ENCODE measurements at regions not wholly inside any gene's neighbourhood (a gene's known extent, or its start where the extent isn't known, plus 50 kb on each side); places are given as distances from the start of the nearest gene placed in this dataset.

DNA sequence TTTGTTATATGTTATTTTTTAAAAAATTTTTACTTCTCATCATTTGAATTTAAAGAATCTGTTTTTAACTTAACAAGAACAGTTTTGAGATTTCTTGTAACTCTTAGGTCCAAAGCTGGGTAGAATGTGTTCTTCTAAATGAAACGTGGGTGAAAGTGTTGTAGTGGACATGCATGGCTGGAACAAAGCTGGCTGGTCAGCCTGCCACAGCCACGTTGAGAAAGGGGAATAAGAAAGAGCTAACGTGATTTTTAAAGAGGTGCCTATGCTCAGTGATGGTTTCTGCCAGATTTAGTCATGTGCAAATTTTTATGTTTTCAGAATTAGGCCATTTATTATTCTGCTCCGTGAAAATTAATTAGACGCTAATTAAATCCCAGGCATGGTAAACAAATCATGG lies 203.9 kb upstream of the COL3A1 start:
- no peak for DNase-seq (ENCODE audit: low spot score)
- Histone ChIP-seq H3K27ac (ENCODE audit: extremely low read length, insufficient read depth, low read length) (no peak overlapping the region), H3K9me3 (ENCODE audit: low read length) (no peaks in the 10 kb centered on the region), H3K27me3 (ENCODE audit: control insufficient read depth in 1 of 2, insufficient read depth in 2 of 2, low read length in 2 of 2) (no peaks in the 10 kb centered on the region), H2AFZ (ENCODE audit: low read length) (no peak overlapping the region), H3K4me2 (ENCODE audit: low read depth, low read length) (no peak overlapping the region), H3K79me2 (ENCODE audit: insufficient read depth, low read length) (no peaks in the 10 kb centered on the region), H3K4me1 (ENCODE audit: insufficient read depth, low read length) (no peaks in the 10 kb centered on the region), H4K20me1 (ENCODE audit: insufficient read depth, low read length) (no peaks in the 10 kb centered on the region), H3K9ac (ENCODE audit: insufficient read depth, low read depth, low read length) (no peak overlapping the region), H3K4me3 (replicated peaks in 1 of 3; ENCODE audit: insufficient read depth in 1 of 3, low read depth in 2 of 3, low read length in 3 of 3) (no peak overlapping the region), H3K36me3 (replicated peaks in 1 of 2; ENCODE audit: control insufficient read depth in 1 of 2, insufficient read depth in 2 of 2, low read length in 2 of 2) (no peaks in the 10 kb centered on the region)
- BruUV-seq (replicated peaks) = no TSS peak
- TF ChIP-seq TOE1 (CRISPR knock-in tag; IDR thresholded peaks at IDR 0.05) (no peak), ZNF839 (CRISPR knock-in tag; IDR thresholded peaks at IDR 0.05; ENCODE audit: borderline replicate concordance) (no peak), JUND (CRISPR knock-in tag; IDR thresholded peaks at IDR 0.05) (no peak), PTBP1 (IDR thresholded peaks at IDR 0.05; ENCODE audit: low read depth, low read length, poor library complexity, severe bottlenecking) (no peak), HOXA9 (CRISPR knock-in tag; IDR thresholded peaks at IDR 0.05; ENCODE audit: borderline replicate concordance) (no peak), NFE2L2 (IDR thresholded peaks at IDR 0.05; ENCODE audit: low read length) (no peak), ZNF644 (CRISPR knock-in tag; IDR thresholded peaks at IDR 0.05; ENCODE audit: low read depth) (no peak)
- intact Hi-C loops (cut with micrococcal nuclease; ENCODE audit: unreplicated experiment) (no loop called here), in situ Hi-C loops (cut with HindIII; ENCODE audit: extremely low pct_ligation_motif_present, low pct_unique_long_range_greater_than_20kb) (loop anchor here (25.0 kb wide), 1 partner anchor 642 kb away; no protein-coding TSS in a partner anchor)
- POLR2A ChIA-PET = no interaction called here
- WGBS (ENCODE audit: low lambda C conversion rate) = 25% methylated on average over 5 of the region's 5 CpGs
- ATAC-seq = no peak
- CTCF ChIA-PET (ENCODE audit: low intra/inter-chr PET ratio, low total read pairs) = no interaction called here
- FAIRE-seq = no peak

DNA sequence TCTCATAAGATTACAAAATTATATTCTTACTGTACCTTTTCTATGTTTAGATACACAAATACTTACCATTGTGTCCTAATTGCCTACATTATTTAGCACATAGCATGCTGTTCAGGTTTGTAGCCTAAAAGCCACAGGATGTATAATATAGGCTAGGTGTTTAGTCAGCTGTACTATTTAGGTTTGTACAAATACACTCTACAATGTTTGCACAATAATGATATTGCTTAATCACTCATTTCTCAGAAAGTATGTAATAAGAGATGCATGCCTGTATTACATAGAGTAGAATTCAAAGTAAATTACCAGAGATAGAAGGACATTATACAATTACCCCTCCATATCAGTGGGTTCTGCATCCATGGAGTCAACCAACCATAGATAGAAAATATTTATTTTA lies 201.1 kb upstream of the COL3A1 start:
- no peak overlapping the region for H3K4me2 ChIP-seq (ENCODE audit: low read depth, low read length)
- ChIA-PET CTCF (ENCODE audit: low intra/inter-chr PET ratio, low total read pairs) (no interaction called here), POLR2A (no interaction called here)
- no peak overlapping the region for H3K9ac ChIP-seq (ENCODE audit: insufficient read depth, low read depth, low read length)
- no peak for TF ChIP-seq TAF15 (IDR thresholded peaks at IDR 0.05; ENCODE audit: low read depth, low read length, poor library complexity, severe bottlenecking)
- peak; percentile 73; the same call in 1 of the 2 replicates for TF ChIP-seq CEBPB (IDR thresholded peaks at IDR 0.05; ENCODE audit: borderline replicate concordance, low read depth, low read length)
- no TSS peak for BruUV-seq (replicated peaks)
- H3K9me3 ChIP-seq (ENCODE audit: low read length) = no peaks in the 10 kb centered on the region
- intact Hi-C loops (cut with micrococcal nuclease; ENCODE audit: unreplicated experiment) = no loop called here
- no peaks in the 10 kb centered on the region for H3K4me1 ChIP-seq (ENCODE audit: insufficient read depth, low read length)
- no peak for DNase-seq (ENCODE audit: low spot score)
- in situ Hi-C loops (cut with HindIII; ENCODE audit: extremely low pct_ligation_motif_present, low pct_unique_long_range_greater_than_20kb) = loop anchor here (25.0 kb wide), 1 partner anchor 639 kb away; no protein-coding TSS in a partner anchor
- FAIRE-seq = no peak
- no peaks in the 10 kb centered on the region for H3K27me3 ChIP-seq (ENCODE audit: control insufficient read depth in 1 of 2, insufficient read depth in 2 of 2, low read length in 2 of 2)
- H3K36me3 ChIP-seq (replicated peaks in 1 of 2; ENCODE audit: control insufficient read depth in 1 of 2, insufficient read depth in 2 of 2, low read length in 2 of 2) = no peaks in the 10 kb centered on the region
- no peaks in the 10 kb centered on the region for H4K20me1 ChIP-seq (ENCODE audit: insufficient read depth, low read length)
- H3K79me2 ChIP-seq (ENCODE audit: insufficient read depth, low read length) = no peaks in the 10 kb centered on the region
- H3K4me3 ChIP-seq (replicated peaks in 1 of 3; ENCODE audit: insufficient read depth in 1 of 3, low read depth in 2 of 3, low read length in 3 of 3) = no peak overlapping the region
- no peak overlapping the region for H3K27ac ChIP-seq (ENCODE audit: extremely low read length, insufficient read depth, low read length)
- no peak overlapping the region for H2AFZ ChIP-seq (ENCODE audit: low read length)
- no peak for ATAC-seq
